Mesendoderm (in vitro differentiated cells): ENCODE measurements at regions not wholly inside any gene's neighbourhood (a gene's known extent, or its start where the extent isn't known, plus 50 kb on each side); places are given as distances from the start of the nearest gene placed in this dataset.

Experiments
- DNase-seq: peaks from one replicate; pipeline ENCODE4 v3.0.0; 2013
- H2AK5ac ChIP-seq: 2 replicates; pipeline ENCODE4 v1.6.1; 2013; ENCODE audit warnings: low read length, inconsistent platforms
- H2BK120ac ChIP-seq: 2 replicates; pipeline ENCODE4 v1.6.1; 2013; ENCODE audit warnings: low read depth, mild to moderate bottlenecking, low read length, moderate library complexity, mixed read lengths
- H2BK15ac ChIP-seq: replicated peaks from 2 replicates; pipeline ENCODE4 v1.6.1; 2013; ENCODE audit warnings: low read depth, mild to moderate bottlenecking, moderate library complexity
- H2BK5ac ChIP-seq: 2 replicates; pipeline ENCODE4 v1.6.1; 2013; ENCODE audit warnings: low read length, inconsistent platforms
- H3K18ac ChIP-seq: 2 replicates; pipeline ENCODE4 v1.6.1; 2013; ENCODE audit warnings: mild to moderate bottlenecking, low read length, mixed read lengths
- H3K23ac ChIP-seq: one replicate; pipeline ENCODE4 v1.6.1; 2013; ENCODE audit warnings: low read length
- H3K27ac ChIP-seq: 2 replicates; pipeline ENCODE4 v1.5.1; 2013; ENCODE audit warnings: low read depth, mild to moderate bottlenecking, inconsistent platforms, low read length, moderate library complexity
- H3K27me3 ChIP-seq: 2 replicates; pipeline ENCODE4 v1.6.1; 2013; ENCODE audit warnings: low read length, control low read depth, mild to moderate bottlenecking, inconsistent platforms; ENCODE audit not compliant: insufficient read depth, poor library complexity
- H3K36me3 ChIP-seq: 2 replicates; pipeline ENCODE4 v1.6.1; 2013; ENCODE audit warnings: low read length, inconsistent platforms; ENCODE audit not compliant: control insufficient read depth, insufficient read depth
- H3K4ac ChIP-seq: one replicate; pipeline ENCODE4 v1.6.1; 2013; ENCODE audit warnings: low read depth, mild to moderate bottlenecking, low read length, moderate library complexity
- H3K4me1 ChIP-seq: 2 replicates; pipeline ENCODE4 v1.6.1; 2013; ENCODE audit warnings: low read depth, low read length, inconsistent platforms; ENCODE audit not compliant: control insufficient read depth
- H3K4me2 ChIP-seq: 2 replicates; pipeline ENCODE4 v1.6.1; 2013; ENCODE audit warnings: low read length
- H3K4me3 ChIP-seq: 2 replicates; pipeline ENCODE4 v1.5.1; 2013; ENCODE audit warnings: mild to moderate bottlenecking, low read length
- H3K56ac ChIP-seq: one replicate; pipeline ENCODE4 v1.6.1; 2013; ENCODE audit warnings: low read length
- H3K79me1 ChIP-seq: 2 replicates; pipeline ENCODE4 v1.6.1; 2013; ENCODE audit warnings: low read length, inconsistent platforms
- H3K79me2 ChIP-seq: 2 replicates; pipeline ENCODE4 v1.6.1; 2013; ENCODE audit warnings: mild to moderate bottlenecking, low read length; ENCODE audit not compliant: control insufficient read depth, insufficient read depth
- H3K9ac ChIP-seq: 2 replicates; pipeline ENCODE4 v1.6.1; 2013; ENCODE audit warnings: low read length, inconsistent platforms
- H4K5ac ChIP-seq: one replicate; pipeline ENCODE4 v1.6.1; 2013; ENCODE audit warnings: low read length
- H4K8ac ChIP-seq: one replicate; pipeline ENCODE4 v1.6.1; 2013; ENCODE audit warnings: low read depth, mild to moderate bottlenecking, control low read depth, low read length, moderate library complexity
- WGBS: extraction: QIAGEN DNeasy Blood & Tissue Kit; methylation state at CpG from one replicate; pipeline ENCODE4 v1.1.7; 2013; ENCODE audit warnings: low lambda C conversion rate, missing lambda C conversion rate; ENCODE audit not compliant: insufficient coverage; ENCODE audit errors: extremely low coverage; 5-methylcytosine and 5-hydroxymethylcytosine counted together

- H3K4ac ChIP-seq: no peak overlapping the region
- no peak overlapping the region for H3K56ac ChIP-seq
- H3K4me3 ChIP-seq: no peak overlapping the region
- no peaks in the 10 kb centered on the region for H3K27me3 ChIP-seq
- no peaks in the 10 kb centered on the region for H3K79me2 ChIP-seq
- H3K4me2 ChIP-seq: no peak overlapping the region
- no peaks in the 10 kb centered on the region for H3K36me3 ChIP-seq
- H4K5ac ChIP-seq: no peak overlapping the region
- H2BK120ac ChIP-seq: no peak overlapping the region
- no peak overlapping the region for H2BK15ac ChIP-seq
- no peak overlapping the region for H3K27ac ChIP-seq
- no peaks in the 10 kb centered on the region for H3K79me1 ChIP-seq
- no CpG with 5 or more reads among the region's 3 CpGs for WGBS
- H2BK5ac ChIP-seq: no peak overlapping the region
- no peak overlapping the region for H3K18ac ChIP-seq
- H3K4me1 ChIP-seq: no peaks in the 10 kb centered on the region
- H2AK5ac ChIP-seq: no peak overlapping the region
- H3K9ac ChIP-seq: no peak overlapping the region
- H4K8ac ChIP-seq: no peak overlapping the region
- H3K23ac ChIP-seq: no peak overlapping the region
- no peak for DNase-seq
These were observed 55.9 kb upstream of the DRD2 start for GRCh38 chr11:113531083-113531482.

DNA sequence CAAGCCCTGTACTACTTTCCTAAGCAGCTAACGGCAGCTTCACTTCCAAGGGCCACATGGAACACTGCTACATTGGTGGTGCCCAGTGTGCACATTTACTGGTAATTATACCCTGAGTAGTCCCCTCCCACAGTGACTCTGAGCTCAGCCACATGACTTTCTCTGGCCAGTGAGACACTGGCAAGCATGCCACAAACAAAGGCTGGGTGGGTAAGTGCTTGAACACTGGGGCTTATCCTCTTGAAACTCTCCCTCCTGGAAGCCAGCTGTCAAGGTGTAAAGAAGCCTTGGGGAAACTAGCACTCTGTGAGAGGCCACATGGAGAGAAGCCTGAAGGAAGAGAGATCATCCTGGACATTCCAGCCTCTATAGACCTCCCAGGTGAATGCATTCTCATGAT lies 54.4 kb upstream of the DRD2 start:
- DNase-seq: no peak
- H4K8ac ChIP-seq: no peak overlapping the region
- no peaks in the 10 kb centered on the region for H3K36me3 ChIP-seq
- no peak overlapping the region for H2AK5ac ChIP-seq
- H2BK15ac ChIP-seq: no peak overlapping the region
- H4K5ac ChIP-seq: no peak overlapping the region
- no peak overlapping the region for H3K23ac ChIP-seq
- no CpG with 5 or more reads among the region's 1 CpG for WGBS
- H3K9ac ChIP-seq: no peak overlapping the region
- no peaks in the 10 kb centered on the region for H3K4me1 ChIP-seq
- H3K27me3 ChIP-seq: no peaks in the 10 kb centered on the region
- no peak overlapping the region for H3K27ac ChIP-seq
- H3K4ac ChIP-seq: no peak overlapping the region
- H3K79me2 ChIP-seq: no peaks in the 10 kb centered on the region
- H3K18ac ChIP-seq: no peak overlapping the region
- no peak overlapping the region for H3K4me3 ChIP-seq
- H3K79me1 ChIP-seq: no peaks in the 10 kb centered on the region
- no peak overlapping the region for H3K56ac ChIP-seq
- H3K4me2 ChIP-seq: no peak overlapping the region
- no peak overlapping the region for H2BK120ac ChIP-seq
- H2BK5ac ChIP-seq: no peak overlapping the region

- Histone ChIP-seq H3K4me2 (no peak overlapping the region), H3K4ac (no peak overlapping the region), H3K4me3 (no peak overlapping the region), H3K79me1 (no peaks in the 10 kb centered on the region), H4K5ac (no peak overlapping the region), H3K4me1 (no peaks in the 10 kb centered on the region), H3K27ac (no peak overlapping the region), H3K9ac (no peak overlapping the region), H3K79me2 (no peaks in the 10 kb centered on the region), H3K27me3 (no peaks in the 10 kb centered on the region), H4K8ac (no peak overlapping the region), H3K23ac (no peak overlapping the region), H3K56ac (no peak overlapping the region), H2BK120ac (no peak overlapping the region), H2AK5ac (no peak overlapping the region), H2BK15ac (no peak overlapping the region), H3K36me3 (no peaks in the 10 kb centered on the region), H2BK5ac (no peak overlapping the region), H3K18ac (no peak overlapping the region)
- no peak for DNase-seq
These were observed 53.8 kb upstream of the DRD2 start for GRCh38 chr11:113528982-113529381.

GRCh38 chr11:113526521-113526920 lies 51.3 kb upstream of the DRD2 start:
- no peaks in the 10 kb centered on the region for H3K27me3 ChIP-seq
- WGBS: no CpG with 5 or more reads among the region's 1 CpG

More at GRCh38 chr11:113526521-113526920, 51.3 kb upstream of the DRD2 start:
- Histone ChIP-seq H2BK15ac (no peak overlapping the region), H4K8ac (no peak overlapping the region), H3K4me3 (no peak overlapping the region), H3K79me2 (no peaks in the 10 kb centered on the region), H3K4me2 (no peak overlapping the region), H2BK5ac (no peak overlapping the region), H3K18ac (no peak overlapping the region), H3K9ac (no peak overlapping the region), H3K79me1 (no peaks in the 10 kb centered on the region), H4K5ac (no peak overlapping the region), H3K27ac (no peak overlapping the region), H3K36me3 (no peaks in the 10 kb centered on the region), H2AK5ac (no peak overlapping the region), H2BK120ac (no peak overlapping the region), H3K56ac (no peak overlapping the region), H3K4ac (no peak overlapping the region), H3K4me1 (no peaks in the 10 kb centered on the region), H3K23ac (no peak overlapping the region)
- no peak for DNase-seq
